ENCODE measurements at regions not wholly inside any gene's neighbourhood (a gene's known extent, or its start where the extent isn't known, plus 50 kb on each side); places are given as distances from the start of the nearest gene placed in this dataset.

- H3K4me2 ChIP-seq: no peak overlapping the region
- H3K4me3 ChIP-seq: no peak overlapping the region
- H2AFZ ChIP-seq: no peak overlapping the region
- TF ChIP-seq CTCF (IDR thresholded peaks at IDR 0.05; ENCODE audit: poor library complexity): no peak
- TF ChIP-seq EZH2 (IDR thresholded peaks at IDR 0.05; ENCODE audit: borderline replicate concordance): no peak
- no peak for TF ChIP-seq EZH2phosphoT487 (IDR thresholded peaks at IDR 0.05; ENCODE audit: low read depth, severe bottlenecking, unreplicated experiment)
- DNase-seq (ENCODE audit: low spot score): no peak
- no peaks in the 10 kb centered on the region for H3K36me3 ChIP-seq (replicated peaks; ENCODE audit: insufficient read depth, low read depth)
- no peaks in the 10 kb centered on the region for H4K20me1 ChIP-seq (ENCODE audit: insufficient read depth, poor library complexity, severe bottlenecking)
- no peaks in the 10 kb centered on the region for H3K79me2 ChIP-seq
- peaks cover 48% of the 10 kb centered on the region for H3K27me3 ChIP-seq
- H3K9me3 ChIP-seq (ENCODE audit: low read depth): no peaks in the 10 kb centered on the region
- H3K9me2 ChIP-seq (replicated peaks; ENCODE audit: insufficient read depth): no peaks in the 10 kb centered on the region
- whole genome bisulfite sequencing (ENCODE audit: low lambda C conversion rate, missing lambda C conversion rate): 86% methylated on average over 5 of the region's 5 CpGs
- peaks cover 10% of the 10 kb centered on the region for H3K4me1 ChIP-seq (ENCODE audit: insufficient read depth)
- no peak overlapping the region for H3K27ac ChIP-seq
These were observed 619.4 kb downstream of the VRK1 start for GRCh38 chr14:97416550-97416949.

GRCh38 chr14:97417331-97417730, 620.1 kb downstream of the VRK1 start:
- Histone ChIP-seq H3K4me2 (no peak overlapping the region), H3K27ac (no peak overlapping the region), H3K36me3 (replicated peaks; ENCODE audit: insufficient read depth, low read depth) (no peaks in the 10 kb centered on the region), H3K79me2 (no peaks in the 10 kb centered on the region), H3K27me3 (peaks cover 41% of the 10 kb centered on the region), H3K9me3 (ENCODE audit: low read depth) (no peaks in the 10 kb centered on the region), H3K9me2 (replicated peaks; ENCODE audit: insufficient read depth) (no peaks in the 10 kb centered on the region), H2AFZ (no peak overlapping the region), H3K4me1 (ENCODE audit: insufficient read depth) (peaks cover 10% of the 10 kb centered on the region), H4K20me1 (ENCODE audit: insufficient read depth, poor library complexity, severe bottlenecking) (no peaks in the 10 kb centered on the region), H3K4me3 (no peak overlapping the region)
- no peak for DNase-seq (ENCODE audit: low spot score)
- TF ChIP-seq EZH2 (IDR thresholded peaks at IDR 0.05; ENCODE audit: borderline replicate concordance): no peak
- no peak for TF ChIP-seq CTCF (IDR thresholded peaks at IDR 0.05; ENCODE audit: poor library complexity)
- no peak for TF ChIP-seq EZH2phosphoT487 (IDR thresholded peaks at IDR 0.05; ENCODE audit: low read depth, severe bottlenecking, unreplicated experiment)
- WGBS (ENCODE audit: low lambda C conversion rate, missing lambda C conversion rate): 92% methylated on average over 3 of the region's 3 CpGs

GRCh38 chr14:97420211-97420610, 623.0 kb downstream of the VRK1 start:
- Histone ChIP-seq H3K36me3 (replicated peaks; ENCODE audit: insufficient read depth, low read depth) (no peaks in the 10 kb centered on the region), H3K4me1 (ENCODE audit: insufficient read depth) (no peaks in the 10 kb centered on the region), H3K4me3 (no peak overlapping the region), H3K4me2 (no peak overlapping the region), H3K9me2 (replicated peaks; ENCODE audit: insufficient read depth) (no peaks in the 10 kb centered on the region), H3K9me3 (ENCODE audit: low read depth) (no peaks in the 10 kb centered on the region), H3K27me3 (peaks cover 12% of the 10 kb centered on the region), H3K27ac (no peak overlapping the region), H2AFZ (no peak overlapping the region), H3K79me2 (no peaks in the 10 kb centered on the region), H4K20me1 (ENCODE audit: insufficient read depth, poor library complexity, severe bottlenecking) (no peaks in the 10 kb centered on the region)
- TF ChIP-seq EZH2 (IDR thresholded peaks at IDR 0.05; ENCODE audit: borderline replicate concordance) (no peak), EZH2phosphoT487 (IDR thresholded peaks at IDR 0.05; ENCODE audit: low read depth, severe bottlenecking, unreplicated experiment) (no peak), CTCF (IDR thresholded peaks at IDR 0.05; ENCODE audit: poor library complexity) (no peak)
- no peak for DNase-seq (ENCODE audit: low spot score)
- 80% methylated on average over 6 of the region's 6 CpGs for WGBS (ENCODE audit: low lambda C conversion rate, missing lambda C conversion rate)

- no peaks in the 10 kb centered on the region for H3K79me2 ChIP-seq
- no peaks in the 10 kb centered on the region for H3K36me3 ChIP-seq (replicated peaks; ENCODE audit: insufficient read depth, low read depth)
- WGBS (ENCODE audit: low lambda C conversion rate, missing lambda C conversion rate): 84% methylated on average over 6 of the region's 6 CpGs
- H3K9me3 ChIP-seq (ENCODE audit: low read depth): no peaks in the 10 kb centered on the region
- no peak for DNase-seq (ENCODE audit: low spot score)
- TF ChIP-seq EZH2 (IDR thresholded peaks at IDR 0.05; ENCODE audit: borderline replicate concordance) (no peak), EZH2phosphoT487 (IDR thresholded peaks at IDR 0.05; ENCODE audit: low read depth, severe bottlenecking, unreplicated experiment) (no peak), CTCF (IDR thresholded peaks at IDR 0.05; ENCODE audit: poor library complexity) (no peak)
- H3K9me2 ChIP-seq (replicated peaks; ENCODE audit: insufficient read depth): no peaks in the 10 kb centered on the region
- H3K4me2 ChIP-seq: no peak overlapping the region
- no peak overlapping the region for H2AFZ ChIP-seq
- H3K4me1 ChIP-seq (ENCODE audit: insufficient read depth): no peaks in the 10 kb centered on the region
- no peak overlapping the region for H3K27ac ChIP-seq
- H3K27me3 ChIP-seq: no peaks in the 10 kb centered on the region
- no peak overlapping the region for H3K4me3 ChIP-seq
- no peaks in the 10 kb centered on the region for H4K20me1 ChIP-seq (ENCODE audit: insufficient read depth, poor library complexity, severe bottlenecking)
These were observed 629.6 kb downstream of the VRK1 start for GRCh38 chr14:97426776-97427175.
